NT2/D1 (cell line): ENCODE measurements at regions not wholly inside any gene's neighbourhood (a gene's known extent, or its start where the extent isn't known, plus 50 kb on each side); places are given as distances from the start of the nearest gene placed in this dataset.

Experiments used
- DNase-seq: peaks from one replicate; pipeline ENCODE4 v3.0.0-alpha.2; 2011; ENCODE audit warnings: low read depth, low spot score
- H3K27me3 ChIP-seq: 2 replicates; pipeline ENCODE4 v1.6.0; 2011; ENCODE audit warnings: mild to moderate bottlenecking; ENCODE audit not compliant: insufficient read length, insufficient read depth
- H3K36me3 ChIP-seq: 2 replicates; pipeline ENCODE4 v1.6.1; 2011; ENCODE audit warnings: mild to moderate bottlenecking, low read length, mixed read lengths; ENCODE audit not compliant: insufficient read depth, insufficient read length
- H3K4me1 ChIP-seq: 2 replicates; pipeline ENCODE4 v1.5.1; 2011; ENCODE audit not compliant: insufficient read depth, insufficient read length
- H3K4me3 ChIP-seq: 2 replicates; pipeline ENCODE4 v1.5.1; 2011; ENCODE audit warnings: low read depth; ENCODE audit not compliant: insufficient read length
- H3K9ac ChIP-seq: 2 replicates; pipeline ENCODE4 v1.6.0; 2011; ENCODE audit warnings: low read depth; ENCODE audit not compliant: insufficient read length
- H3K9me3 ChIP-seq: 2 replicates; pipeline ENCODE4 v1.5.1; 2011; ENCODE audit warnings: mild to moderate bottlenecking, low read length; ENCODE audit not compliant: insufficient read depth
- SUZ12 ChIP-seq: IDR thresholded peaks from 2 replicates; pipeline ENCODE4 v1.6.1; 2011; ENCODE audit not compliant: insufficient read length, insufficient read depth; ENCODE audit errors: extremely low read depth
- YY1 ChIP-seq: IDR thresholded peaks from 2 replicates; pipeline ENCODE4 v1.6.1; 2011; ENCODE audit not compliant: insufficient read length, insufficient read depth
- ZNF274 ChIP-seq: IDR thresholded peaks from 2 replicates; pipeline ENCODE4 v1.6.1; 2011; ENCODE audit warnings: mild to moderate bottlenecking, low read depth, low read length

DNA sequence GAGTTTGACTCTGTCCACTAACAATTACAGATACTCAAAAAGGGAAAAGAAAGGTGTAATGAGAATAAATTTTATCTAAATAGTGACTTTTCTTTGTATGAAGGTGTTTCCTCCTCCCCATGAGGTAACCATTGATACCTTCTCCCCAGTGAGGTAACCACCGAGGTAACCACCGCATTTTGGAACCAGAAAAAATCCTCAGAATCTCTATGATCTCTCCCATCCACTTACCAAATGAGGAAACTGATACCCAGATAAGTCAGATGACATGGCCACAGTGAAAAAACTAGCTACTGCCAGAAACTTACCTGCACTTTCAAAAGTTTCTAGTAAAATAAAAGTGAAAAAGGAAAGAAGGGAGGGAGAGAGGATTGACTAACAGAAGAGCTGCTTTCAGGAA is 124.0 kb upstream of the FNDC3A start:
- H3K9ac ChIP-seq: no peak overlapping the region
- no peak for DNase-seq
- no peaks in the 10 kb centered on the region for H3K9me3 ChIP-seq
- no peaks in the 10 kb centered on the region for H3K27me3 ChIP-seq
- no peaks in the 10 kb centered on the region for H3K36me3 ChIP-seq
- TF ChIP-seq SUZ12 (no peak), YY1 (no peak), ZNF274 (no peak)
- no peaks in the 10 kb centered on the region for H3K4me1 ChIP-seq
- no peak overlapping the region for H3K4me3 ChIP-seq

DNA sequence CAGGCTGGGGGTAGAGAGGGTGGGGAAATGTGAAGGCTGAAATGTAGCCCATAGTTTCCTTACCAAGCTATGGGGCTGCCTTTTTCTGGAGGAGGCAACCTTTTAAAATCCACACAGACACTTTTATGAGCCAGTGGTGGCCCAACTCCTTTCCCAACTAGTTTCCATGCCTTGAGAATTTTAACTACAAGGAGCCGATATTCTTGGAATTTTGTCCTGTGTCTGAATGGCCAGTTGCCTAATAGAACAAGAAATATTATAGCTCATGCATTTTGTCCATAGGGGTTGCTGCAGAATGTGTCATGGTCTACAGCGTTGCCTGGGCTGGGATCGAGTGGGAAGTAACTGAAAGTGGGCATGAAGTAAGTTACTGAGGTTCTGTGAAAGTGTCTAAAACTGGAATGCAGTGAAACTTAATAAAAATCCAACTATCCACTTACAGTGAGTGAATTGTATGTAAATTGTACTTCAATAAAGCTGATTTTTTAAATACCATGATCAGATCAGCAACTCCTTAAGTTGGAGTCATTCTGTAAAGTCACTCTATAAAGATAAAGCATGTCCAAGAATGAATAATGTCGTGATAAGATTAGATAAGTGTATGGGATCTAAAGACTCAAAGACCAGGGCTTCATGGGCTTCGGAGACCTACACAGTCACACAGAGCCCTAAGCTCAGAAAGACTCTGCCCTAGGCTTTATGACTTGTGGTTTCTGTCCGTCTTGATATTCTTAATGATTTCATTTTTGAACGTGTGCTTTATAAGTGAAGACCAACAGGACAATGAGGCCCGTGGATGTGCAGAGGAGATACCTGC is 122.6 kb upstream of the FNDC3A start:
- no peaks in the 10 kb centered on the region for H3K4me1 ChIP-seq
- H3K9me3 ChIP-seq: no peaks in the 10 kb centered on the region
- no peak for DNase-seq
- no peak overlapping the region for H3K9ac ChIP-seq
- H3K4me3 ChIP-seq: no peak overlapping the region
- H3K36me3 ChIP-seq: no peaks in the 10 kb centered on the region
- TF ChIP-seq ZNF274 (no peak), SUZ12 (no peak), YY1 (no peak)
- no peaks in the 10 kb centered on the region for H3K27me3 ChIP-seq

DNA sequence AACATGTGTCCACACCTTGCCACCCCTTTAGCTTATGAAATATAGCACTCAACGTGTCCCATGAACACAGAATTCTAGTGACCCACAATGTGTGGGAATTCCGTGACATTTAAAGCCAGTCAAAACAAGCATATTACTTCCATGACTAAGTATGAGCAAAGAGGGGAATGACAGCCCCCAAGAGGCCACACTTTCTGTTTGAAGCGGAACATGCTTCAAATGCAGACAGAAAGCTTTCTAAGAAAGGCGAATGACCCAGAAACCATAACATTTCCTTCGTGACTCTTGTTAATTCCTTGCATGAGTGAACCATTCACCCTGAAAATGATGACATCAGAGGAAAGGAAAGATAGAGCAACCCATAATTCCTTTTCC is 122.0 kb upstream of the FNDC3A start:
- TF ChIP-seq ZNF274 (no peak), SUZ12 (no peak), YY1 (no peak)
- no peak overlapping the region for H3K9ac ChIP-seq
- H3K36me3 ChIP-seq: no peaks in the 10 kb centered on the region
- H3K27me3 ChIP-seq: no peaks in the 10 kb centered on the region
- DNase-seq: no peak
- no peaks in the 10 kb centered on the region for H3K4me1 ChIP-seq
- no peaks in the 10 kb centered on the region for H3K9me3 ChIP-seq
- no peak overlapping the region for H3K4me3 ChIP-seq

DNA sequence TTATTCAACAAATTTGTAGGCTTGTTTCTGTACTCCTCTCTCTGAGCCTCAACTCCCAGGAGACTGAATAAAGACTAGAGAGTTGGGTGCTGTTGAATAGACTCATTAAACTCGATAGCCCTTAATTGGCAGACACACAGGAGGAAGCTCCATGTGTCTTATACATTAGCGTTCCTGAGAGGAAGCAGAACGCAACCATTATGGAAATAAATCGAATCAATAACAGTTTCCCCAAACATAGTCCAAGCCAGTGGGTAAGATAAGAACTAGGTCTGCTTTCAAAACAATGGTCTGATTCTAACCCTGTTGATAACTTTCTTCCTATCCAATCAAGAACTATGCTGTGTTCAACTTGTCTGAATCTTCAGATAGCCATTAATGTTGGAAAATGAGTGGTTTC is 118.1 kb upstream of the FNDC3A start:
- Histone ChIP-seq H3K9me3 (no peaks in the 10 kb centered on the region), H3K4me3 (no peak overlapping the region), H3K9ac (no peak overlapping the region), H3K36me3 (no peaks in the 10 kb centered on the region), H3K4me1 (no peaks in the 10 kb centered on the region), H3K27me3 (no peaks in the 10 kb centered on the region)
- TF ChIP-seq SUZ12 (no peak), YY1 (no peak), ZNF274 (no peak)
- no peak for DNase-seq

DNA sequence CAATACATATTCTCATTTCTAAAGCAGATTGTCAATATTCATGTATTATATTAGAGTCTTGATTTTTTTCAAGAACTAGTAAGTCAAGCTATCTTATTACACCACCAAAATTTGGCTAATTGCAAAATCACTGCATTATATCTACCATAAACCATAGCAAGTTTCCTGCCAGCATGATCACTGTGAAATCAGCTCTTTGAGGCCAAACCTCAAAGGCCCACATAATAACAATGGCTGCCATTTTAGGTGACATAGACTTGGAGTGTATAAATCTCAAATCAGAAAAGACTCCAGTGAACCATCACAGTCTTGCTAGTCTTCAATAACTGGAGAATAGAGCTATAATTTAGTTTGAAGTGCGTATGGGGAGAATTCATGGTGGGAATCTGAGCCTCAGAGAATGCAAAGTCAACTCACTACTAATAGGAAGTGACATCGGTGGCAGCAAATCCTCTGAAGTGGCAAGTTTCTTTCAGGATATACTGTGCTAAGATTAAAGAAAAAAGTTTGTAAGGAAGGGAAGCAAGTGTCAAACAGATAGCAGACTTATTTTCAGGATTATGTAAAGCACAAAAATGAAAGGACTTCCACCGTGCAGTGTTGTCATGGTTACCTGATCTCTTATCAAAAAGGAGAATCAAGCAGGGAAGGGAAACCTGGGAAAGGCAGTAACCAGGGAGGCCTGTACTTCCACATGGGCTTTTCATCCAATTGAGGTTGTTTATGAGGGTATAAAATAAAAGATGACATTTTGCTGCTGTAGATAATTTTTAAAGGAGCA is 117.4 kb upstream of the FNDC3A start:
- Histone ChIP-seq H3K27me3 (no peaks in the 10 kb centered on the region), H3K4me3 (no peak overlapping the region), H3K4me1 (no peaks in the 10 kb centered on the region), H3K36me3 (no peaks in the 10 kb centered on the region), H3K9me3 (no peaks in the 10 kb centered on the region), H3K9ac (no peak overlapping the region)
- TF ChIP-seq ZNF274 (no peak), YY1 (no peak), SUZ12 (no peak)
- no peak for DNase-seq

DNA sequence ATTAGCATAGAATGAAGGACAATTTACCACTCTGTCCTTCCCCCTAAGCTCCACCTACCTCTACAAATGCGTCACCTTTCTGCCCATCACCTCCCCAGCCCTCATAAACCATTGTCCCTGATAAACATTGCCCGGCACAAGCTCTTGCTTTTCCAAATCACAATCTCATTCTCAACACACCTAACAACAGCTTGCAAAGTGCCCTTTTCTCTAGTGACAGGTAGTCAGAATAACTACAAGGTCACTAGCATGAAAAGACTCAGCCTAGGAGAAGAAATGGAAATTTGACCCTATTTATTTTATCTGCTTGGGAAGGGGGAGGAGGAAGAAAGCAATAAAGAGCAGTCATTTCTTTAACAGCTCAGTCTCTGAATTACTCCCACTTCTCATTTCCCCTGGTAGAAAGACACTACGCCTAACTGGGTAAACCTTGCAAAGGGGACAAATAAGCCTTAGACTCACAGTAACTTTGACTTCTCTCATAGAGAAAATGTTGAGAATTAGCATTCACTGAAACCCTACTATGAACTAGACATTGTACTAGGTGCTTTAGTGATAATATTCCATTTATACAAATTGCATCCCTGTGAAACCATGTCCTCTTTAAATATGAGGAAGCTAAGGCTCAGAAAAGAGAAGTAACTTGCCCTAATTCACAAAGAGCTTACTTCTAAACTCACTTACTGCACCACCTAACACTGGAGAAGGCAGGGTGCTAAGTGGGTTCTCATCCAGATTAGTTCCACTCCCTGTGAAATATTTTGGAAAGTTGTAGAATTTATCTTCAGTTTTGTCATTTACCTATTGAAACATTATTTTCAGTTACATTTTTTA is 116.2 kb upstream of the FNDC3A start:
- no peaks in the 10 kb centered on the region for H3K4me1 ChIP-seq
- H3K27me3 ChIP-seq: no peaks in the 10 kb centered on the region
- H3K9me3 ChIP-seq: no peaks in the 10 kb centered on the region
- H3K9ac ChIP-seq: no peak overlapping the region
- DNase-seq: no peak
- TF ChIP-seq ZNF274: no peak
- TF ChIP-seq SUZ12: no peak
- no peak for TF ChIP-seq YY1
- no peak overlapping the region for H3K4me3 ChIP-seq
- no peaks in the 10 kb centered on the region for H3K36me3 ChIP-seq

DNA sequence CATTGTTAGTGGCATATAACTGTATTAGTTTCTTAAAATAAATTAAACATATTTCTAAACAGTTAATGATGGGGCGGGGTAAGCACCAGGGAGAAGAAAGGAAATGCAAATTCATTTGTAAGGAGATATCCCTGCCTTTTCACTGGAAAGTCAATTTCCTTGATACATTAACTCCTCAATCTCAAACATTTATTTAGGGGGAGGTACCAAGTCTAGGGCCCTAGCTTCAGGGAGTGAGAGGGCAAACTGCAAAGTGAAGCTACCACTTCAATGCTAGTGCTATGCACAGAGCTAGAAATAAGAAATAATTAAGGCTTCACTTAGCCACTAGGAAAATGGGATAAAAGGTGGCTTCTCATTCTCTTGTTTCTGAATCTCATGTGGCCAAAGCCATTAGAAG is 115.3 kb upstream of the FNDC3A start:
- Histone ChIP-seq H3K9me3 (no peaks in the 10 kb centered on the region), H3K9ac (no peak overlapping the region), H3K27me3 (no peaks in the 10 kb centered on the region), H3K4me3 (no peak overlapping the region), H3K4me1 (no peaks in the 10 kb centered on the region), H3K36me3 (no peaks in the 10 kb centered on the region)
- TF ChIP-seq SUZ12 (no peak), ZNF274 (no peak), YY1 (no peak)
- DNase-seq: no peak
